Brain microvascular endothelial cell (primary cell): ENCODE measurements at regions not wholly inside any gene's neighbourhood (a gene's known extent, or its start where the extent isn't known, plus 50 kb on each side); places are given as distances from the start of the nearest gene placed in this dataset.

ENCODE experiments used
- DNase-seq: peaks from one replicate; pipeline ENCODE4 v3.0.0-alpha.2; 2020
- H3K27ac ChIP-seq: fragments of 250-450 bp; sonication (Bioruptor Pico); 2 replicates; pipeline ENCODE4 v1.5.1; 2020; ENCODE audit warnings: mild to moderate bottlenecking, moderate library complexity
- H3K27me3 ChIP-seq: fragments of 250-450 bp; sonication (Bioruptor Pico); replicated peaks from 2 replicates; pipeline ENCODE4 v1.5.1; 2020; ENCODE audit warnings: mild to moderate bottlenecking
- H3K36me3 ChIP-seq: fragments of 250-450 bp; sonication (Bioruptor Pico); replicated peaks from 2 replicates; pipeline ENCODE4 v1.5.1; 2020; ENCODE audit warnings: mild to moderate bottlenecking
- H3K4me3 ChIP-seq: 2 replicates; pipeline ENCODE4 v1.5.1; 2011; ENCODE audit warnings: low read depth, mild to moderate bottlenecking, control low read depth, low read length, moderate library complexity
- in situ Hi-C: cut with HindIII; loops from 2 replicates; pipeline ENCODE4 v1.10.0; 2017; ENCODE audit warnings: low sequenced_read_pairs, low pct_ligation_motif_present
- TF ChIP-seq, protein P1 (sequence below): IDR thresholded peaks from 2 replicates; pipeline ENCODE4 v1.5.1; 2011; ENCODE audit warnings: low read depth, mild to moderate bottlenecking, moderate library complexity, low read length, control low read depth, inconsistent platforms; ENCODE audit errors: missing control alignments

DNA sequence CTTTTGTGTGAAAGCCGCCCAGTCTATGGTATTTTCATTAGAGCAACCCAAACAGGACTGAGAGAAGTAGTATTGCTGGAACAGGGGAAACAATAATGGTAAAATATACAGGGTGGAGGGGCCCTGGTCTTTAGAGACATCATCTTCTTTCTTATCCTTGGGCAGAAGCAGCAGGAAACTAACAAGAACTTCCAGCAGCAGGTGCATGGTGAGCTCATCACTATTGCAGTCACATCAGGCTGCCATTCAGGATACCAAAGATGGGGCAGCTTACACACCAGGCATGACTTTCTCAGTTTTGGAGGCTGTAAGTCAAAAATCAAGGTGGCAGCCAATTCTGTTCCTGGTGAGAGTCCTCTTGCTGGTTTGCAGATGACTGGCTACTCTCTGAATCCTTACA, 478.3 kb upstream of the RUNX1 start:
- Histone ChIP-seq H3K36me3 (no peaks in the 10 kb centered on the region), H3K27ac (no peak overlapping the region), H3K27me3 (no peaks in the 10 kb centered on the region), H3K4me3 (no peak overlapping the region)
- in situ Hi-C loops, result no loop called here
- TF ChIP-seq, protein P1, sequence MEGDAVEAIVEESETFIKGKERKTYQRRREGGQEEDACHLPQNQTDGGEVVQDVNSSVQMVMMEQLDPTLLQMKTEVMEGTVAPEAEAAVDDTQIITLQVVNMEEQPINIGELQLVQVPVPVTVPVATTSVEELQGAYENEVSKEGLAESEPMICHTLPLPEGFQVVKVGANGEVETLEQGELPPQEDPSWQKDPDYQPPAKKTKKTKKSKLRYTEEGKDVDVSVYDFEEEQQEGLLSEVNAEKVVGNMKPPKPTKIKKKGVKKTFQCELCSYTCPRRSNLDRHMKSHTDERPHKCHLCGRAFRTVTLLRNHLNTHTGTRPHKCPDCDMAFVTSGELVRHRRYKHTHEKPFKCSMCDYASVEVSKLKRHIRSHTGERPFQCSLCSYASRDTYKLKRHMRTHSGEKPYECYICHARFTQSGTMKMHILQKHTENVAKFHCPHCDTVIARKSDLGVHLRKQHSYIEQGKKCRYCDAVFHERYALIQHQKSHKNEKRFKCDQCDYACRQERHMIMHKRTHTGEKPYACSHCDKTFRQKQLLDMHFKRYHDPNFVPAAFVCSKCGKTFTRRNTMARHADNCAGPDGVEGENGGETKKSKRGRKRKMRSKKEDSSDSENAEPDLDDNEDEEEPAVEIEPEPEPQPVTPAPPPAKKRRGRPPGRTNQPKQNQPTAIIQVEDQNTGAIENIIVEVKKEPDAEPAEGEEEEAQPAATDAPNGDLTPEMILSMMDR, result no peak
- DNase-seq, result no peak

DNA sequence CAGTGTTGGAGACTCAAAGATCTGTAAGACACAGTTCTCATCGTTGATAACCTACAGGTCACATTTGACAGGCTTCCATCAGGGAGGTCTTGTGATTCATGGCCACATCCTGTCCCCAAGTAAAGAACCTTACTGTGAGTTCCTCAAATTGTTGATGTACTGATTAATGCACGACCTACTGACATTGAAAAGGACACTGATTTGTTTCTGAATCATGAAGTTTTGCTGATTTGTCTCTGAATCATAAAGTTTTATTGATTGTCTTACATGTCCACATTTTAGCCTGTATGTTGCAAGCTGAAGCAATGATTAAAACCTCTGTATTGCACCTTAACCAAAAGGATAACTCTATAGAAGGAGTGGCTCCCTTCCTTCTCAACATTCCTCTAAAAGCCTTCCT, 476.3 kb upstream of the RUNX1 start:
- no peaks in the 10 kb centered on the region for H3K27me3 ChIP-seq
- no peak overlapping the region for H3K27ac ChIP-seq
- in situ Hi-C loops, result no loop called here
- H3K4me3 ChIP-seq, result no peak overlapping the region
- H3K36me3 ChIP-seq, result no peaks in the 10 kb centered on the region
- TF ChIP-seq, protein P1, result no peak
- DNase-seq, result peak; percentile 5

DNA sequence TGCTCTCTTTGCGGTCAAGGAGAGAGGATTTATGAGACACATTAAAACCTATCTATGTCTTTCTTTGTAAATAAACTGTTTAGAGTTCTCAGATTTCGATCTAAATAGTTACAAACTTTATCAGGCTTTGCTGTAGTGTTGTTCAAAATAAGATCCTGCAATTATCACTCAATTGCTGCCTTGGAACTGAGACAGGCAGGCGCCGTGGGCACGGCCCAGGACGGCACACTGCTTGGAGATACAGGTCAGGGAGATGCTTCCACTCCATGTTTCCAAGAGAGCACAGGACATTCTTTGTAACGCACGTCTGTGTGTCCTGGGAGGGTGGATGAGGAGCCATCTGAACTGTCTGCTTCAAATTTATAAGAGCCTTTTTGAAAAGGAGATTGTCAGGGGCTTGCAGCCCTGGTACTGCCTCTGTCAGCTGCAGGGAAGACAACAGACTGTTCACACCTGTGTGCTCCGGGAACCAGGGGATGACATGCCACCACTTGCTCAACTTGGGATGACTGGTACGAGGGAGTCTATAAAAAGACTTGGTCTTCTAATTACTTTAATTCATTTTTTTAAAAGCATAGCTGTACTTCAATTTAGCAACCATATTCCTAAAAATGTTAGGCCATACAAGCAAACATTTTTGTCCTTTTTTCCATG, 472.9 kb upstream of the RUNX1 start:
- no peak for DNase-seq
- in situ Hi-C loops, result no loop called here
- TF ChIP-seq, protein P1, result no peak

DNA sequence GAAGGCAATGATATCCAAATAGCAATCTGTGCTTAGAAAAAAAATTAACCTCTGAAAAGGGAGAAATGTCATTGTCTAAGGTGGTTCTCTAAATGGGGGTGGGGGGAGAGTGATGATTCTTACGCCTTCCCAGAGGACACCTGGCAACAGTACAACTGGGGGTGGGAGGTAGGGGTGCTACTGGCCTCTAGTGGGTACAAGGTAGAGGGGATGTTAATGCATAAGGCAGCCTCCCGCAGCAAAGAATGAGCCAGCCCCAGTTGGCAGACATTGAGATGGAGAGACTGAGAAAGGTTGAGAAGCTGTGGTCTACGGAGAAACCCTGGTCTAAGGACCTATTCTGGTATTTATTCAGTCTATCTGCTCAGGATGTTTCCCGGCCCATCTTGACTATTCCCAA, 472.2 kb upstream of the RUNX1 start:
- Histone ChIP-seq H3K27me3 (no peaks in the 10 kb centered on the region), H3K27ac (no peak overlapping the region), H3K4me3 (no peak overlapping the region), H3K36me3 (no peaks in the 10 kb centered on the region)
- no peak for DNase-seq
- TF ChIP-seq, protein P1, result no peak
- in situ Hi-C loops, result no loop called here

More for the DNA sequence above, 472.9 kb upstream of the RUNX1 start:
- Histone ChIP-seq H3K4me3 (no peak overlapping the region), H3K27ac (no peak overlapping the region), H3K27me3 (no peaks in the 10 kb centered on the region), H3K36me3 (no peaks in the 10 kb centered on the region)

DNA sequence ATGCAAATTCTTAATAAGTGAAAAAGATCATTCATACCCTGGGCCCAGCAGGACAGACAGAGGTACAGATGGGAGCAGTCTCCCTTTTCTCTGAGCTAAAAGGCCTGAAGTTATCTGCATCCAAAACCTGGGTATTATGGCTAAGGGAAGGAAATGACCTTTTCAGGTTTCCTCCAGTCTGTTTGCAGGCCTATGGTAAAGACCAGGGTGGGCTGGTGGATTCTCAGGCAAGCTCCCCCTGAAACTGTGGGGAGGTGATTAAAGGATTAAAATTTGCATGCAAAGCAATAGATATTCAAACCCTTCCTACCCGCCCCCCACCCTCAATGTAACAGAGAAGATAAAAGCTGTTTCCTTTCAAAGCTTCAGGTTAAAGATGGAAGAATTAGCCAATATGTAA, 471.8 kb upstream of the RUNX1 start:
- TF ChIP-seq, protein P1, result no peak
- Histone ChIP-seq H3K27me3 (no peaks in the 10 kb centered on the region), H3K36me3 (no peaks in the 10 kb centered on the region), H3K27ac (no peak overlapping the region), H3K4me3 (no peak overlapping the region)
- DNase-seq, result no peak
- in situ Hi-C loops, result no loop called here

DNA sequence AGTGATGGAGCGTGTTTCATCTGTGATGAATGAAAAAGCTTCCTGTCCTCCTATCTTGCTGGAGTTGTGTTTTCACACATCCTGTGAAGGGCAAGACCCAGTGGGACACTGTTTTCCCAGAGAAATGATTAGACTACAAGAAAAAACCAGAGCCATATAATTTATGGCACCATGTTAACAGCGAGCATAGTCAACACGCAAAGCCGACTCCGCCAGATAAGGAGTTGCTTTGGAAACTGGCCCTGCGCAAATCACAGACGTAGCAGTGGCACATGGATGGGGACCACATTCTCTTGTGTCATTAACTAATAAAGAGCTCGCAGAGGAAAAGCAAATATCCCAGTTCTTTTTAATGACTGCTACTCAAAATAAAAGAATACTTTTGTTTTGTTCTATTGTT, 471.2 kb upstream of the RUNX1 start:
- Histone ChIP-seq H3K4me3 (no peak overlapping the region), H3K36me3 (no peaks in the 10 kb centered on the region), H3K27me3 (no peaks in the 10 kb centered on the region), H3K27ac (no peak overlapping the region)
- DNase-seq, result no peak
- in situ Hi-C loops, result no loop called here
- TF ChIP-seq, protein P1, result no peak
